ENCODE measurements at regions not wholly inside any gene's neighbourhood (a gene's known extent, or its start where the extent isn't known, plus 50 kb on each side); places are given as distances from the start of the nearest gene placed in this dataset.
"Not testable (repeated sequence)": the region's sequence is repeated elsewhere in the genome, so short reads cannot be mapped to it uniquely, and the experiment has no call there.

- H3K27ac Mint-ChIP-seq; DNase-seq; H3K27me3 Mint-ChIP-seq; intact Hi-C loops (cut with micrococcal nuclease); H3K9me3 Mint-ChIP-seq; H3K4me3 Mint-ChIP-seq; H3K36me3 Mint-ChIP-seq (ENCODE audit: low read depth); H3K4me1 Mint-ChIP-seq: not testable (repeated sequence)
Measured at GRCh38 chr5:70510161-70510560, 95.0 kb downstream of the GTF2H2C_2 start.

- H3K4me3 Mint-ChIP-seq; intact Hi-C loops (cut with micrococcal nuclease); H3K27me3 Mint-ChIP-seq; H3K36me3 Mint-ChIP-seq (ENCODE audit: low read depth); H3K4me1 Mint-ChIP-seq; H3K9me3 Mint-ChIP-seq; H3K27ac Mint-ChIP-seq: not testable (repeated sequence)
- DNase-seq = peak; percentile 23
Measured at GRCh38 chr5:70510811-70511210, 95.6 kb downstream of the GTF2H2C_2 start.
